Neural cell (in vitro differentiated cells): ENCODE measurements at regions not wholly inside any gene's neighbourhood (a gene's known extent, or its start where the extent isn't known, plus 50 kb on each side); places are given as distances from the start of the nearest gene placed in this dataset.

ENCODE experiments used
- H2AFZ ChIP-seq: fragments of 200-600, 300-800 bp; sonication (generic), shearing (Covaris generic); 2 replicates; pipeline ENCODE4 v1.6.0; 2014; ENCODE audit warnings: low read depth, mild to moderate bottlenecking, antibody characterized with exemption, low read length, moderate library complexity
- H3F3A ChIP-seq: fragments of 200-600 bp; shearing (Covaris generic); 2 replicates; pipeline ENCODE4 v1.6.1; 2016; ENCODE audit warnings: mild to moderate bottlenecking, moderate library complexity, mixed read lengths, antibody characterized with exemption, low read length; ENCODE audit not compliant: insufficient read depth, poor library complexity, severe bottlenecking
- H3K27ac ChIP-seq: fragments of 200-600, 300-800 bp; sonication (generic), shearing (Covaris generic); 2 replicates; pipeline ENCODE4 v1.5.1; 2014; ENCODE audit warnings: mild to moderate bottlenecking, low read length, moderate library complexity
- H3K27me3 ChIP-seq: fragments of 300-800, 200-600 bp; sonication (generic), shearing (Covaris generic); 2 replicates; pipeline ENCODE4 v1.6.0; 2014; ENCODE audit warnings: mild to moderate bottlenecking, low read depth, low read length, moderate library complexity; ENCODE audit not compliant: insufficient read depth
- H3K36me3 ChIP-seq: fragments of 300-800, 200-600 bp; sonication (generic), shearing (Covaris generic); 2 replicates; pipeline ENCODE4 v1.5.1; 2014; ENCODE audit warnings: mild to moderate bottlenecking, antibody characterized with exemption, low read length, moderate library complexity; ENCODE audit not compliant: insufficient read depth
- H3K4me2 ChIP-seq: fragments of 300-800, 200-600 bp; sonication (generic), shearing (Covaris generic); 2 replicates; pipeline ENCODE4 v1.6.0; 2014; ENCODE audit warnings: mild to moderate bottlenecking, low read length
- H3K4me3 ChIP-seq: fragments of 300-800, 200-600 bp; sonication (generic), shearing (Covaris generic); 2 replicates; pipeline ENCODE4 v1.5.1; 2014; ENCODE audit warnings: mild to moderate bottlenecking, low read length, moderate library complexity
- H3K79me2 ChIP-seq: fragments of 200-600 bp; shearing (Covaris generic); replicated peaks from 2 replicates; pipeline ENCODE4 v1.6.0; 2014; ENCODE audit warnings: mild to moderate bottlenecking, low read length, moderate library complexity; ENCODE audit not compliant: insufficient read depth
- H3K9ac ChIP-seq: fragments of 300-800, 200-600 bp; sonication (generic), shearing (Covaris generic); 2 replicates; pipeline ENCODE4 v1.6.1; 2016; ENCODE audit warnings: mild to moderate bottlenecking, low read length, mixed read lengths
- H3K9me2 ChIP-seq: fragments of 200-600 bp; shearing (Covaris generic); 2 replicates; pipeline ENCODE4 v1.6.1; 2016; ENCODE audit warnings: mild to moderate bottlenecking, low read length, mixed read lengths; ENCODE audit not compliant: insufficient read depth
- H3K9me3 ChIP-seq: fragments of 200-600, 300-800 bp; sonication (generic), shearing (Covaris generic); 2 replicates; pipeline ENCODE4 v1.6.1; 2016; ENCODE audit warnings: mild to moderate bottlenecking, mixed run types, low read length, moderate library complexity, mixed read lengths
- H4K20me1 ChIP-seq: fragments of 200-600 bp; shearing (Covaris generic); 2 replicates; pipeline ENCODE4 v1.6.1; 2016; ENCODE audit warnings: mild to moderate bottlenecking, mixed run types; ENCODE audit not compliant: insufficient read depth
- EP300 ChIP-seq: fragments of 450-650 bp; conservative IDR thresholded peaks from 2 replicates; pipeline ENCODE4 v1.6.1; 2014; ENCODE audit warnings: antibody characterized with exemption, mild to moderate bottlenecking, moderate library complexity; ENCODE audit not compliant: poor library complexity, severe bottlenecking
- EZH2 ChIP-seq: fragments of 200-600, 300-800 bp; shearing (Covaris generic), sonication (generic); IDR thresholded peaks from 2 replicates; pipeline ENCODE4 v1.6.1; 2014; ENCODE audit warnings: antibody characterized with exemption, low read length, borderline replicate concordance, mild to moderate bottlenecking; ENCODE audit not compliant: insufficient read depth, poor library complexity, severe bottlenecking
- MXI1 ChIP-seq: fragments of 450-650 bp; conservative IDR thresholded peaks from 2 replicates; pipeline ENCODE4 v1.6.1; 2014; ENCODE audit warnings: antibody characterized with exemption, mild to moderate bottlenecking; ENCODE audit not compliant: poor library complexity, severe bottlenecking
- POLR2AphosphoS5 ChIP-seq: IDR thresholded peaks from 2 replicates; pipeline ENCODE4 v1.6.1; 2012
- RAD21 ChIP-seq: fragments of 450-650 bp; conservative IDR thresholded peaks from 2 replicates; pipeline ENCODE4 v1.6.1; 2014; ENCODE audit warnings: antibody characterized with exemption, mild to moderate bottlenecking, moderate library complexity
- SMC3 ChIP-seq: fragments of 450-650 bp; conservative IDR thresholded peaks from 2 replicates; pipeline ENCODE4 v1.6.1; 2014; ENCODE audit warnings: antibody characterized with exemption, mild to moderate bottlenecking, moderate library complexity; ENCODE audit not compliant: poor library complexity
- TAF1 ChIP-seq: IDR thresholded peaks from 2 replicates; pipeline ENCODE4 v1.6.1; 2012; ENCODE audit warnings: low read depth
- TF ChIP-seq, protein P1 (sequence below): fragments of 450-650 bp; IDR thresholded peaks from 2 replicates; pipeline ENCODE4 v1.5.1; 2014; ENCODE audit warnings: antibody characterized with exemption, mild to moderate bottlenecking, moderate library complexity; ENCODE audit not compliant: poor library complexity, severe bottlenecking
- TF ChIP-seq, protein P2 (sequence below): IDR thresholded peaks from 2 replicates; pipeline ENCODE4 v1.6.1; 2012; ENCODE audit warnings: borderline replicate concordance

DNA sequence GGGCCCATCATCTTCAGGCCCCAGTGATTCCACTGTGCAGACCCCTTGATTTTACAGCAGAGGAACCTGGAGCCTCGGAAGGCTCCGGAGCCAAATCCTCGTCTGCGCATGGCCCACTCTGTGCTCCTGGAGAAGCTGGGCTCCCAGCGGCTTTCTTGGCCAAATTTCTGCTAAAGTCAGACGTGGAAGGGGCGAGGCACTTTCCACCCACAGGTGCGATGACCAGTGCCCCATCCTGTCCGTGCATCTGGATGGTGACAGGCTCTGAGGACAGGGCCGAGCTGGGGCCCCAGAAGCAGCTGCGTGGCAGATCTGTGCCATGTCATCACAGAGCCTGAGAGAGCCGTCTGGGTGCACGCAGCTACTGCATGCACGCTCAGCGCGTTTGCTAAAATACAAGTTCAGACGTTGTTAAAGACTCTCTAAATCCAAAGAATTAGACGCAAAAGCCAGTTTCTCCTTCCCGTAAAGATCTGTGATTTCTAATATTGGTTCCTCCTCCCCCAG, 57.2 kb downstream of the JAKMIP3 start:
- TF ChIP-seq EZH2 = no peak
- TF ChIP-seq, protein P1, sequence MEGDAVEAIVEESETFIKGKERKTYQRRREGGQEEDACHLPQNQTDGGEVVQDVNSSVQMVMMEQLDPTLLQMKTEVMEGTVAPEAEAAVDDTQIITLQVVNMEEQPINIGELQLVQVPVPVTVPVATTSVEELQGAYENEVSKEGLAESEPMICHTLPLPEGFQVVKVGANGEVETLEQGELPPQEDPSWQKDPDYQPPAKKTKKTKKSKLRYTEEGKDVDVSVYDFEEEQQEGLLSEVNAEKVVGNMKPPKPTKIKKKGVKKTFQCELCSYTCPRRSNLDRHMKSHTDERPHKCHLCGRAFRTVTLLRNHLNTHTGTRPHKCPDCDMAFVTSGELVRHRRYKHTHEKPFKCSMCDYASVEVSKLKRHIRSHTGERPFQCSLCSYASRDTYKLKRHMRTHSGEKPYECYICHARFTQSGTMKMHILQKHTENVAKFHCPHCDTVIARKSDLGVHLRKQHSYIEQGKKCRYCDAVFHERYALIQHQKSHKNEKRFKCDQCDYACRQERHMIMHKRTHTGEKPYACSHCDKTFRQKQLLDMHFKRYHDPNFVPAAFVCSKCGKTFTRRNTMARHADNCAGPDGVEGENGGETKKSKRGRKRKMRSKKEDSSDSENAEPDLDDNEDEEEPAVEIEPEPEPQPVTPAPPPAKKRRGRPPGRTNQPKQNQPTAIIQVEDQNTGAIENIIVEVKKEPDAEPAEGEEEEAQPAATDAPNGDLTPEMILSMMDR = no peak
- no peak for TF ChIP-seq SMC3
- no peak for TF ChIP-seq TAF1
- no peak for TF ChIP-seq POLR2AphosphoS5
- TF ChIP-seq, protein P2, sequence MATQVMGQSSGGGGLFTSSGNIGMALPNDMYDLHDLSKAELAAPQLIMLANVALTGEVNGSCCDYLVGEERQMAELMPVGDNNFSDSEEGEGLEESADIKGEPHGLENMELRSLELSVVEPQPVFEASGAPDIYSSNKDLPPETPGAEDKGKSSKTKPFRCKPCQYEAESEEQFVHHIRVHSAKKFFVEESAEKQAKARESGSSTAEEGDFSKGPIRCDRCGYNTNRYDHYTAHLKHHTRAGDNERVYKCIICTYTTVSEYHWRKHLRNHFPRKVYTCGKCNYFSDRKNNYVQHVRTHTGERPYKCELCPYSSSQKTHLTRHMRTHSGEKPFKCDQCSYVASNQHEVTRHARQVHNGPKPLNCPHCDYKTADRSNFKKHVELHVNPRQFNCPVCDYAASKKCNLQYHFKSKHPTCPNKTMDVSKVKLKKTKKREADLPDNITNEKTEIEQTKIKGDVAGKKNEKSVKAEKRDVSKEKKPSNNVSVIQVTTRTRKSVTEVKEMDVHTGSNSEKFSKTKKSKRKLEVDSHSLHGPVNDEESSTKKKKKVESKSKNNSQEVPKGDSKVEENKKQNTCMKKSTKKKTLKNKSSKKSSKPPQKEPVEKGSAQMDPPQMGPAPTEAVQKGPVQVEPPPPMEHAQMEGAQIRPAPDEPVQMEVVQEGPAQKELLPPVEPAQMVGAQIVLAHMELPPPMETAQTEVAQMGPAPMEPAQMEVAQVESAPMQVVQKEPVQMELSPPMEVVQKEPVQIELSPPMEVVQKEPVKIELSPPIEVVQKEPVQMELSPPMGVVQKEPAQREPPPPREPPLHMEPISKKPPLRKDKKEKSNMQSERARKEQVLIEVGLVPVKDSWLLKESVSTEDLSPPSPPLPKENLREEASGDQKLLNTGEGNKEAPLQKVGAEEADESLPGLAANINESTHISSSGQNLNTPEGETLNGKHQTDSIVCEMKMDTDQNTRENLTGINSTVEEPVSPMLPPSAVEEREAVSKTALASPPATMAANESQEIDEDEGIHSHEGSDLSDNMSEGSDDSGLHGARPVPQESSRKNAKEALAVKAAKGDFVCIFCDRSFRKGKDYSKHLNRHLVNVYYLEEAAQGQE = no peak
- TF ChIP-seq MXI1 = no peak
- no peak for TF ChIP-seq EP300
- TF ChIP-seq RAD21 = no peak
- Histone ChIP-seq H3K4me3 (no peak overlapping the region), H3K79me2 (no peaks in the 10 kb centered on the region), H4K20me1 (no peaks in the 10 kb centered on the region), H3K27me3 (no peaks in the 10 kb centered on the region), H2AFZ (no peak overlapping the region), H3F3A (no peaks in the 10 kb centered on the region), H3K9ac (no peak overlapping the region), H3K9me2 (no peaks in the 10 kb centered on the region), H3K27ac (no peak overlapping the region), H3K4me2 (no peak overlapping the region), H3K9me3 (no peaks in the 10 kb centered on the region), H3K36me3 (no peaks in the 10 kb centered on the region)

DNA sequence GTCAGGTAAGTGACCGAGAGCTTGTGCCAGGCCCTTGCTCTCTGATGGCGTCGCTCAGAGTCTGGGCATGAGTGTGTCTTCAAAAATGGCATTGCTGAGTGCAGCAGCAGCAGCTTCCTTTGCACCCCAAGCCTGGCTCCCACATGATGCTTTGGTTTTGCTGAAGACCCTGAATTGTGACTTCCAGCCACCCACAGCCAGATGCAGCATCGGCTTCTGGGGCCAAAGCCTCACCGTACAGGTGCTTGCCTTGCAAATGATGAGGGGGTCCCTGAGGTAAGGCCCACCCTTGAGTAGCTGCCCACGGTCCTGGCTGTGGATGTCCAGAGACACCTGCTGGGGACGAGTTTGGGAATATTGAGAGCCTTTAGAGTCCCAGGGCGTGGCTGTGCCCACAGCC, 57.9 kb downstream of the JAKMIP3 start:
- no peaks in the 10 kb centered on the region for H3K9me2 ChIP-seq
- H3F3A ChIP-seq = no peaks in the 10 kb centered on the region
- H2AFZ ChIP-seq = no peak overlapping the region
- H3K9ac ChIP-seq = no peak overlapping the region
- TF ChIP-seq EZH2 = no peak
- no peak for TF ChIP-seq RAD21
- no peak for TF ChIP-seq TAF1
- TF ChIP-seq, protein P1 = no peak
- TF ChIP-seq, protein P2 = no peak
- TF ChIP-seq POLR2AphosphoS5 = no peak
- TF ChIP-seq EP300 = no peak
- no peaks in the 10 kb centered on the region for H4K20me1 ChIP-seq
- H3K9me3 ChIP-seq = no peaks in the 10 kb centered on the region
- no peak overlapping the region for H3K4me3 ChIP-seq
- no peak overlapping the region for H3K4me2 ChIP-seq
- H3K36me3 ChIP-seq = no peaks in the 10 kb centered on the region
- H3K79me2 ChIP-seq = no peaks in the 10 kb centered on the region
- no peaks in the 10 kb centered on the region for H3K27me3 ChIP-seq
- H3K27ac ChIP-seq = no peak overlapping the region
